Caco-2 (cell line): ENCODE measurements at regions not wholly inside any gene's neighbourhood (a gene's known extent, or its start where the extent isn't known, plus 50 kb on each side); places are given as distances from the start of the nearest gene placed in this dataset.

Source experiments
- BruUV-seq: library from RNA; stranded (reverse); fragments of 400-500 nt; replicated peaks from 2 replicates; lab custom pipeline; 2021; lab: Mats Ljungman, UMichigan
- CTCF ChIA-PET: fragments of 300-600 bp; sonication (Branson Sonifier 250); formaldehyde crosslinking; loops from one replicate; lab custom pipeline; 2022; ENCODE audit warnings: antibody characterized with exemption; lab: Charles Lee
- POLR2A ChIA-PET: fragments of 300-600 bp; sonication (Branson Sonifier 250); formaldehyde crosslinking; loops from one replicate; lab custom pipeline; 2022; ENCODE audit warnings: antibody characterized with exemption; lab: Charles Lee
- DNase-seq, 2 experiments: peaks; one replicate each; pipeline versions ENCODE4 v3.0.0 to v3.0.0-alpha.2; 2020 to 2022
- H3K27me3 ChIP-seq: replicated peaks from 2 replicates; pipeline ENCODE4 v1.6.0; 2011; ENCODE audit warnings: low read length; ENCODE audit not compliant: control insufficient read depth, insufficient read depth
- H3K36me3 ChIP-seq: 2 replicates; pipeline ENCODE4 v1.5.1; 2011; ENCODE audit warnings: low read length; ENCODE audit not compliant: control insufficient read depth, insufficient read depth
- H3K4me1 ChIP-seq: fragments of 250-450 bp; sonication (Bioruptor Pico); 2 replicates; pipeline ENCODE4 v1.5.1; 2020; ENCODE audit warnings: mild to moderate bottlenecking
- H3K4me3 ChIP-seq: 2 replicates; pipeline ENCODE4 v1.5.1; 2011; ENCODE audit warnings: low read depth, mild to moderate bottlenecking, control low read depth, low read length
- H3K9me3 ChIP-seq: fragments of 250-450 bp; sonication (Bioruptor Pico); 2 replicates; pipeline ENCODE4 v1.5.1; 2020; ENCODE audit warnings: mild to moderate bottlenecking, moderate library complexity
- H3K27ac Mint-ChIP-seq: one replicate; pipeline ENCODE4 v1.8.0; 2022; ENCODE audit warnings: mixed read lengths; ENCODE audit not compliant: unreplicated experiment
- H3K27me3 Mint-ChIP-seq: one replicate; pipeline ENCODE4 v1.8.0; 2022; ENCODE audit warnings: mixed read lengths; ENCODE audit not compliant: insufficient read depth, unreplicated experiment
- H3K36me3 Mint-ChIP-seq: one replicate; pipeline ENCODE4 v1.8.0; 2022; ENCODE audit warnings: mild to moderate bottlenecking, mixed read lengths; ENCODE audit not compliant: insufficient read depth, unreplicated experiment
- H3K4me1 Mint-ChIP-seq: one replicate; pipeline ENCODE4 v1.8.0; 2022; ENCODE audit warnings: low read depth, mixed read lengths; ENCODE audit not compliant: unreplicated experiment
- H3K4me3 Mint-ChIP-seq: one replicate; pipeline ENCODE4 v1.8.0; 2022; ENCODE audit warnings: mild to moderate bottlenecking, moderate library complexity, mixed read lengths; ENCODE audit not compliant: unreplicated experiment
- H3K9me3 Mint-ChIP-seq: one replicate; pipeline ENCODE4 v1.8.0; 2022; ENCODE audit warnings: mixed read lengths; ENCODE audit not compliant: unreplicated experiment
- CTCF ChIP-seq, 2 experiments: fragments of 200-600 bp in 1 of 2; IDR thresholded peaks; 1 replicate in 1 of 2; 2 replicates in 1 of 2; pipeline versions ENCODE4 v1.5.1 to v1.8.0; 2011 to 2022; ENCODE audit warnings: antibody characterized with exemption in 1 of 2, control low read depth in 1 of 2, inconsistent platforms in 1 of 2, low read depth in 1 of 2, low read length in 1 of 2, mild to moderate bottlenecking in 1 of 2, moderate library complexity in 1 of 2; ENCODE audit not compliant: insufficient read depth in 1 of 2, severe bottlenecking in 1 of 2, unreplicated experiment in 1 of 2
- intact Hi-C: fragments of 100-400 bp; cut with micrococcal nuclease; formaldehyde crosslinking; loops from one replicate; pipeline ENCODE4 v1.10.0; 2022; ENCODE audit not compliant: unreplicated experiment

GRCh38 chr6:105814745-105815536 lies 271.2 kb upstream of the PRDM1 start:
- CTCF ChIA-PET, result no interaction called here
- H3K36me3 ChIP-seq, result no peaks in the 10 kb centered on the region
- H3K27me3 ChIP-seq, result no peaks in the 10 kb centered on the region
- BruUV-seq, result no TSS peak
- no peaks in the 10 kb centered on the region for H3K27me3 Mint-ChIP-seq
- TF ChIP-seq CTCF (IDR thresholded peaks at IDR 0.05; ENCODE audit: insufficient read depth in 1 of 2, low read depth in 1 of 2, low read length in 1 of 2, severe bottlenecking in 1 of 2, unreplicated experiment in 1 of 2), result no peak
- H3K4me3 ChIP-seq, result no peak overlapping the region
- no peaks in the 10 kb centered on the region for H3K9me3 Mint-ChIP-seq
- H3K4me1 Mint-ChIP-seq, result peaks cover 16% of the 10 kb centered on the region
- H3K36me3 Mint-ChIP-seq, result peaks cover 6% of the 10 kb centered on the region
- H3K4me1 ChIP-seq, result peaks cover 23% of the 10 kb centered on the region
- H3K4me3 Mint-ChIP-seq, result no peak overlapping the region
- intact Hi-C loops, result loop anchor here (2.0 to 10.0 kb wide), 2 partner anchors 82 to 270 kb away; partner anchors contain the start of gene PRDM1
- H3K9me3 ChIP-seq, result no peaks in the 10 kb centered on the region
- POLR2A ChIA-PET, result no interaction called here
- H3K27ac Mint-ChIP-seq, result no peak overlapping the region
- no peak for DNase-seq

GRCh38 chr6:105810922-105811482 lies 275.1 kb upstream of the PRDM1 start:
- Mint-ChIP-seq H3K9me3 (peaks cover 10% of the 10 kb centered on the region), H3K36me3 (peaks cover 6% of the 10 kb centered on the region), H3K4me1 (peaks cover 16% of the 10 kb centered on the region), H3K4me3 (no peak overlapping the region), H3K27me3 (no peaks in the 10 kb centered on the region), H3K27ac (peak overlapping the region; percentile 68)
- no peaks in the 10 kb centered on the region for H3K27me3 ChIP-seq
- H3K4me1 ChIP-seq, result peaks cover 23% of the 10 kb centered on the region
- H3K9me3 ChIP-seq, result no peaks in the 10 kb centered on the region
- intact Hi-C loops, result loop anchor here (10.0 kb wide), 1 partner anchor 274 kb away; the partner anchor contains the start of gene PRDM1
- POLR2A ChIA-PET, result interaction anchor here (0.5 kb wide), 1 partner anchor 200 kb away, joined by 3 read pairs; no protein-coding TSS in a partner anchor
- CTCF ChIA-PET, result no interaction called here
- no peaks in the 10 kb centered on the region for H3K36me3 ChIP-seq
- H3K4me3 ChIP-seq, result no peak overlapping the region
- DNase-seq, result no peak
- TF ChIP-seq CTCF (IDR thresholded peaks at IDR 0.05; ENCODE audit: insufficient read depth in 1 of 2, low read depth in 1 of 2, low read length in 1 of 2, severe bottlenecking in 1 of 2, unreplicated experiment in 1 of 2), result no peak
- BruUV-seq, result no TSS peak

- Mint-ChIP-seq H3K36me3 (peaks cover 6% of the 10 kb centered on the region), H3K4me3 (no peak overlapping the region), H3K4me1 (peaks cover 16% of the 10 kb centered on the region), H3K27me3 (no peaks in the 10 kb centered on the region), H3K9me3 (peaks cover 10% of the 10 kb centered on the region), H3K27ac (peak overlapping the region; percentile 68)
- intact Hi-C loops, result loop anchor here (10.0 kb wide), 1 partner anchor 274 kb away; the partner anchor contains the start of gene PRDM1
- H3K9me3 ChIP-seq, result no peaks in the 10 kb centered on the region
- no TSS peak for BruUV-seq
- CTCF ChIA-PET, result no interaction called here
- no peak for DNase-seq
- no peak for TF ChIP-seq CTCF (IDR thresholded peaks at IDR 0.05; ENCODE audit: insufficient read depth in 1 of 2, low read depth in 1 of 2, low read length in 1 of 2, severe bottlenecking in 1 of 2, unreplicated experiment in 1 of 2)
- H3K36me3 ChIP-seq, result no peaks in the 10 kb centered on the region
- H3K4me3 ChIP-seq, result no peak overlapping the region
- peaks cover 23% of the 10 kb centered on the region for H3K4me1 ChIP-seq
- POLR2A ChIA-PET, result no interaction called here
- H3K27me3 ChIP-seq, result no peaks in the 10 kb centered on the region
These were observed 275.8 kb upstream of the PRDM1 start for GRCh38 chr6:105810105-105810921.
